GM23338 (cell line): ENCODE measurements at regions not wholly inside any gene's neighbourhood (a gene's known extent, or its start where the extent isn't known, plus 50 kb on each side); places are given as distances from the start of the nearest gene placed in this dataset.

ENCODE experiments used
- CTCF ChIP-seq, 2 experiments: fragments of 200-600 bp in 1 of 2; sonication (generic) in 1 of 2; conservative IDR thresholded peaks; 2 replicates each; pipeline versions ENCODE4 v1.5.1 to v1.6.1; 2016 to 2017; ENCODE audit warnings: antibody characterized with exemption in 2 of 2, low read depth in 2 of 2, mild to moderate bottlenecking in 2 of 2, moderate library complexity in 1 of 2
- EZH2 ChIP-seq: fragments of 200-600 bp; sonication (generic); IDR thresholded peaks from one replicate; pipeline ENCODE4 v1.8.0; 2017; ENCODE audit warnings: antibody characterized with exemption, mild to moderate bottlenecking, low read depth; ENCODE audit not compliant: unreplicated experiment
- EZH2phosphoT487 ChIP-seq: fragments of 200-600 bp; sonication (generic); IDR thresholded peaks from one replicate; pipeline ENCODE4 v1.8.1; 2018; ENCODE audit warnings: antibody characterized with exemption; ENCODE audit not compliant: unreplicated experiment
- NANOG ChIP-seq: IDR thresholded peaks from 2 replicates; pipeline ENCODE4 v1.6.1; 2016; ENCODE audit warnings: antibody characterized with exemption, borderline replicate concordance
- POLR2AphosphoS5 ChIP-seq: IDR thresholded peaks from 2 replicates; pipeline ENCODE4 v1.6.1; 2016; ENCODE audit warnings: antibody characterized with exemption, low read depth
- REST ChIP-seq: IDR thresholded peaks from one replicate; pipeline ENCODE4 v1.6.1; 2018; ENCODE audit warnings: antibody characterized with exemption; ENCODE audit not compliant: unreplicated experiment

- TF ChIP-seq CTCF (conservative IDR thresholded peaks at IDR 0.05; ENCODE audit: low read depth in 2 of 2): no peak
- no peak for TF ChIP-seq POLR2AphosphoS5
- no peak for TF ChIP-seq EZH2phosphoT487
- TF ChIP-seq EZH2: no peak
- no peak for TF ChIP-seq REST
- TF ChIP-seq NANOG: no peak
Measured at GRCh38 chr4:181541396-181541795, 701.8 kb upstream of the TENM3 start.
